KMS-11 (cell line): ENCODE measurements at regions not wholly inside any gene's neighbourhood (a gene's known extent, or its start where the extent isn't known, plus 50 kb on each side); places are given as distances from the start of the nearest gene placed in this dataset.

Experiments used
- H2AFZ ChIP-seq: fragments of 200-600 bp; sonication (generic); 2 replicates; pipeline ENCODE4 v1.6.1; 2016; ENCODE audit warnings: antibody characterized with exemption, mixed run types, low read depth
- H3K27ac ChIP-seq: fragments of 200-600 bp; sonication (generic); 2 replicates; pipeline ENCODE4 v1.6.1; 2016; ENCODE audit warnings: mild to moderate bottlenecking, mixed run types
- H3K27me3 ChIP-seq: fragments of 200-600 bp; sonication (generic); 2 replicates; pipeline ENCODE4 v1.6.1; 2017; ENCODE audit warnings: mild to moderate bottlenecking, low read depth, mixed run types, moderate library complexity; ENCODE audit not compliant: insufficient read depth
- H3K36me3 ChIP-seq: fragments of 200-600 bp; sonication (generic); 2 replicates; pipeline ENCODE4 v1.6.1; 2017; ENCODE audit warnings: mild to moderate bottlenecking, mixed run types; ENCODE audit not compliant: insufficient read depth
- H3K4me1 ChIP-seq: fragments of 200-600 bp; sonication (generic); 2 replicates; pipeline ENCODE4 v1.6.1; 2016; ENCODE audit warnings: mild to moderate bottlenecking, low read depth, mixed run types; ENCODE audit not compliant: poor library complexity, severe bottlenecking
- H3K4me2 ChIP-seq: fragments of 200-600 bp; sonication (generic); 2 replicates; pipeline ENCODE4 v1.7.0; 2016; ENCODE audit warnings: mild to moderate bottlenecking, mixed run types
- H3K4me3 ChIP-seq: fragments of 200-600 bp; sonication (generic); IDR thresholded peaks from 2 replicates; pipeline ENCODE4 v1.6.1; 2017; ENCODE audit warnings: low read depth, low read length, mixed read lengths; ENCODE audit not compliant: insufficient read depth
- H3K79me2 ChIP-seq: fragments of 200-600 bp; sonication (generic); 2 replicates; pipeline ENCODE4 v1.6.1; 2016; ENCODE audit warnings: low read depth, mixed run types; ENCODE audit not compliant: insufficient read depth
- H3K9ac ChIP-seq: fragments of 200-600 bp; sonication (generic); 2 replicates; pipeline ENCODE4 v1.6.1; 2016; ENCODE audit warnings: mild to moderate bottlenecking, mixed run types
- H4K20me1 ChIP-seq: fragments of 200-600 bp; sonication (generic); 2 replicates; pipeline ENCODE4 v1.6.1; 2016; ENCODE audit warnings: mild to moderate bottlenecking, mixed run types; ENCODE audit not compliant: insufficient read depth
- TF ChIP-seq, protein P1 (sequence below): fragments of 200-600 bp; sonication (generic); conservative IDR thresholded peaks from 2 replicates; pipeline ENCODE4 v1.6.1; 2017; ENCODE audit warnings: low read depth, mild to moderate bottlenecking, antibody characterized with exemption, low read length, moderate library complexity, mixed read lengths

DNA sequence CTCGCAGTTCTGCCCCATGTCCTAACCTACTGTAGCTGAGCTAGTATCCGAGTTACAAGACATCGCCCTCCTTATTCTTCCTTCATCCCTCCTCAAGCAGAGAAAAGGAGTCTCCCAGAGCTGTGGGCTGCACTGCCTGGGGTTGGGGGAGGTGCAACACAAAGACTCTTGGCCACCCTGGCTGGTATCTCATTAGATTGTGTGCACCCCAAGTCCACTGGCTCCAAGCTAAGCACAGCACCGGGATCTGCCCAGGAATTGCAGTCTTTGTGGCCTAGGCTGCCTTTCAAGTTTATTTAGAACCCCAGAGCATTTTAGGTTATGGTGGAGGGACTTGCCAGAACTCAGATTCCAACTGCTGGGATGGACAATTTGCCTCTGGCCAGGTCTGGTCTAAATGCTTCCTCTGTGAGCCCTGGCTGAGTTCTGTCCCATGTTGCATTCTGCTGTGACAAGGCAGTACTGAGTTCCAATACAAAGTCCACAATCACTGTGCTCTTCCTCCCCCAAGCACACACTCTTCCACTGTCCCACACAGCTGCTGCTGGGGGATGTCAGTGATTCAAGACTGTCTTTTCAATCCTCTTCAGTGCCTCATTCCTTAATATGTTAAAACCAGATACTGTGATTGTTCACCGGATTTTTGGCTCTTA is 169.6 kb upstream of the CLEC14A start:
- Histone ChIP-seq H3K4me1 (no peaks in the 10 kb centered on the region), H3K4me2 (no peak overlapping the region), H3K27me3 (no peaks in the 10 kb centered on the region), H3K36me3 (no peaks in the 10 kb centered on the region), H3K27ac (no peak overlapping the region), H3K4me3 (no peak overlapping the region), H2AFZ (no peak overlapping the region), H3K79me2 (no peaks in the 10 kb centered on the region), H3K9ac (no peak overlapping the region), H4K20me1 (no peaks in the 10 kb centered on the region)
- TF ChIP-seq, protein P1, sequence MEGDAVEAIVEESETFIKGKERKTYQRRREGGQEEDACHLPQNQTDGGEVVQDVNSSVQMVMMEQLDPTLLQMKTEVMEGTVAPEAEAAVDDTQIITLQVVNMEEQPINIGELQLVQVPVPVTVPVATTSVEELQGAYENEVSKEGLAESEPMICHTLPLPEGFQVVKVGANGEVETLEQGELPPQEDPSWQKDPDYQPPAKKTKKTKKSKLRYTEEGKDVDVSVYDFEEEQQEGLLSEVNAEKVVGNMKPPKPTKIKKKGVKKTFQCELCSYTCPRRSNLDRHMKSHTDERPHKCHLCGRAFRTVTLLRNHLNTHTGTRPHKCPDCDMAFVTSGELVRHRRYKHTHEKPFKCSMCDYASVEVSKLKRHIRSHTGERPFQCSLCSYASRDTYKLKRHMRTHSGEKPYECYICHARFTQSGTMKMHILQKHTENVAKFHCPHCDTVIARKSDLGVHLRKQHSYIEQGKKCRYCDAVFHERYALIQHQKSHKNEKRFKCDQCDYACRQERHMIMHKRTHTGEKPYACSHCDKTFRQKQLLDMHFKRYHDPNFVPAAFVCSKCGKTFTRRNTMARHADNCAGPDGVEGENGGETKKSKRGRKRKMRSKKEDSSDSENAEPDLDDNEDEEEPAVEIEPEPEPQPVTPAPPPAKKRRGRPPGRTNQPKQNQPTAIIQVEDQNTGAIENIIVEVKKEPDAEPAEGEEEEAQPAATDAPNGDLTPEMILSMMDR: no peak

DNA sequence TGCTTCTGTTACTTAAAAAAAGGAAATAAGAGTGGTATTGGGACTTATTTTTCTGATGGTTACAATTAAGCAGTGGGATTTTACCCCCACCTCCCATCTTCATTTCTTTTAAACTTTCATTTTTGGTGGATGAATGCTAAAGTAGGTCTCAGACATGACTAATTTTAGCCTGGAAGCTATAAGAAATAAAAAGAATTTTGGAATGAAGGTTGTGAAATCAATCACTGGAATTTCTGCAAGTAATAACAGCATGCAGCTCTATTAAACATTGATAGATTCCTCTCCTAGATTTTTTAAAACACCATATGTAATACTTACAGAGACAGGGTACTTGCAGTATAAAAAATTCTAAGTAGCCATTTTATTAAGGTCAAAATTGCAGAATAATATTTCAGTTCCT is 164.2 kb upstream of the CLEC14A start:
- H4K20me1 ChIP-seq: no peaks in the 10 kb centered on the region
- H3K79me2 ChIP-seq: no peaks in the 10 kb centered on the region
- no peak overlapping the region for H3K27ac ChIP-seq
- H2AFZ ChIP-seq: no peak overlapping the region
- H3K9ac ChIP-seq: no peak overlapping the region
- no peaks in the 10 kb centered on the region for H3K4me1 ChIP-seq
- H3K4me2 ChIP-seq: no peak overlapping the region
- H3K27me3 ChIP-seq: no peaks in the 10 kb centered on the region
- no peak overlapping the region for H3K4me3 ChIP-seq
- no peaks in the 10 kb centered on the region for H3K36me3 ChIP-seq
- TF ChIP-seq, protein P1: no peak

- Histone ChIP-seq H3K4me1 (no peaks in the 10 kb centered on the region), H3K36me3 (no peaks in the 10 kb centered on the region), H2AFZ (no peak overlapping the region), H3K4me2 (no peak overlapping the region), H3K79me2 (no peaks in the 10 kb centered on the region), H3K9ac (no peak overlapping the region), H4K20me1 (no peaks in the 10 kb centered on the region), H3K27ac (no peak overlapping the region), H3K27me3 (no peaks in the 10 kb centered on the region), H3K4me3 (no peak overlapping the region)
- TF ChIP-seq, protein P1: no peak
Measured at GRCh38 chr14:38419579-38419978, 163.7 kb upstream of the CLEC14A start.

DNA sequence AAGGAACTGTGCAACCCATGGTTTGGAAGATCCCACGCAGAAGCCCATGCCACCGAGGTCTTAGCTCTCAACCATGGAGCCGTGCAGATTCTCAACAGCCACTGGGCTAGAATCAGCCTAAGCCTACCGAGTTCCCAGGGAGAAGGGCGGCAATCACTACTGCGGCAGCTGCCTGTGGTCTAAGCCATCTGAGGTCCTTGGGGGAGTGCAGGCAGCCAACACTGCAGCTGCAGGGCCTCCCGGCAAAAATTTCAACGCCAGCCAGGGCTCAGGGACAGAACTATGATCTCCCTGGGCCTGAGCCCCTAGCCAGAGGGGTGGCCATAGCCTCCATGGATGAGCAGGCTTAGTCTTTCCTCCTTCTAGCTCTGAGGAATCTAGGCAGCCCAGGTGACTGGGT is 156.8 kb upstream of the CLEC14A start:
- no peak overlapping the region for H3K9ac ChIP-seq
- no peaks in the 10 kb centered on the region for H3K27me3 ChIP-seq
- TF ChIP-seq, protein P1: no peak
- H3K36me3 ChIP-seq: no peaks in the 10 kb centered on the region
- H3K27ac ChIP-seq: no peak overlapping the region
- H3K4me3 ChIP-seq: no peak overlapping the region
- H3K79me2 ChIP-seq: no peaks in the 10 kb centered on the region
- H4K20me1 ChIP-seq: no peaks in the 10 kb centered on the region
- no peak overlapping the region for H2AFZ ChIP-seq
- no peak overlapping the region for H3K4me2 ChIP-seq
- no peaks in the 10 kb centered on the region for H3K4me1 ChIP-seq
